ENCODE measurements at regions not wholly inside any gene's neighbourhood (a gene's known extent, or its start where the extent isn't known, plus 50 kb on each side); places are given as distances from the start of the nearest gene placed in this dataset.

DNA sequence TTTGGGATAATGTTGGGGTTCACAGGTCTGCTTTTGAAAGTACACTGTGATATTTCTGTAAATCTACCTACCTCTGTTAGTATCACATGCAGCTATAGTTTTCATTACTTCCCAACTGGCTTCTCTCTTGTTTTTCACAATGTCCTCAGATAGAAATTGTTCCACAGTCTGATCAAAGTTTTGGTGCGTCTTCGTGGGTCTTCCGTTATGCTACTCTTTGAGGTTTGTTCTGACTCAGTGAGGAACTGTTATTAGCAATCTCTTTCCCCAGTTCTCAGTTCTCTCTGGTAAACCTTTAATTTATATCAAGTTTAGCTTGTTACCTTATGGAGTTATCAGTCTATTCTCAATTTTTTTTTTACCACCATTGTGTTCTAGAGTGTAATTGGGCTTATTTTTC, 2061.2 kb upstream of the CDH9 start:
- DNase-seq (ENCODE audit: low read depth in 2 of 2), result no peak

- DNase-seq (ENCODE audit: low read depth in 2 of 2), result no peak
Measured at GRCh38 chr5:29089591-29090130, 2051.3 kb upstream of the CDH9 start.

DNA sequence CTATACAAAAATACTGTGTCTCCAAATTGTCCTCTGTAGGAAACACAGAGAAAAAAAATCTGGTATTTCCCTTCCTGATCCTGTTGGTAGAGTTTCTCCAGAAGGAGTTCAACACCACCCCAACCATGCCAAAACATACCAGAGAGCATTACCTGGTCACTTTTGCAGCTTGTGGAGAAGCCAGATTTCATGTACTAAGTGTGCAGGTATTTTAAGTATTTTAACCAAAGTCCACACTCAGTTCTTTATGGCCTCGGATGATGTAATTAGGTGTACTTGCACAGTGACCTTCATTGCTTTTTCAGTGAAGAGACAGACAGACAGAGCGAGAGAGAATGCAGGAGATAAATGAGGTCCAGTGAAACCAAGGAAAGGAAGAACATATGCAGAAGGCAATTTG, 2046.8 kb upstream of the CDH9 start:
- no peak for DNase-seq (ENCODE audit: low read depth in 2 of 2)

GRCh38 chr5:29079771-29080170, 2041.4 kb upstream of the CDH9 start:
- DNase-seq (ENCODE audit: low read depth in 2 of 2), result no peak

DNA sequence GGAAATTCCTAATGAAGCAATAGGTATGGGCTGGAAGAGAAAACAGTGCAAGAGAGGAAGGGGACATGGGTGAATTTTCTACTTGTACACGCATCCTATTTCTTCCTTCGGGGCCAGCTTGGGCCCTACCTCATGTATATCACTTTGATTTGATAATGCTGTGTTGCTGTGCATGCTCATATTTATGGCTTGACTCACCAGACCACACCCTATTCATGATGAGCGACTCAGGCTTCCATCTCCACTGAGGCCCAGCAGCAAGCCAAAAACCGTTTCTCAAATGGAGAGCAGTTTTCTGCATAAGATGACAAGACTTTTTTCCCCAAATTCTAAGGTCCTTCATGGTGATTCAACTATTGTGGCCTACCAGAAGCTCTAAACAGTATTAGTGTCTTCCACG, 2039.1 kb upstream of the CDH9 start:
- DNase-seq (ENCODE audit: low read depth in 2 of 2), result no peak

DNA sequence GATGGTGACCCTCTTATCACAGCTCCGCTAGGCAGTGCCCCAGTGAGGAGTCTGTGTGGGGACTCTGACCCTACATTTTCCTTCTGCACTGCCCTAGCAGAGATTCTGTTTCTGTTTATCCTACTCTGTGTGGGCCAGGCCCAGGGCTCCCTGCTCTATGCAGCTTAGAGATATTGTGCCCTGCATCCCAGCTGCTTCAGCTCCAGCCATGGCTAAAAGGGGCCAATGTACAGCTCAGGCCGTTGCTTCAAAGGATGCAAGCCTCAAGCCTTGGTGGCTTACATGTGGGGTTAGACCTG, 2030.7 kb upstream of the CDH9 start:
- no peak for DNase-seq (ENCODE audit: low read depth in 2 of 2)

GRCh38 chr5:29061381-29061780, 2023.0 kb upstream of the CDH9 start:
- DNase-seq (ENCODE audit: low read depth in 2 of 2), result no peak

- DNase-seq (ENCODE audit: low read depth in 2 of 2), result no peak
Measured at GRCh38 chr5:29054694-29055093, 2016.3 kb upstream of the CDH9 start.

DNA sequence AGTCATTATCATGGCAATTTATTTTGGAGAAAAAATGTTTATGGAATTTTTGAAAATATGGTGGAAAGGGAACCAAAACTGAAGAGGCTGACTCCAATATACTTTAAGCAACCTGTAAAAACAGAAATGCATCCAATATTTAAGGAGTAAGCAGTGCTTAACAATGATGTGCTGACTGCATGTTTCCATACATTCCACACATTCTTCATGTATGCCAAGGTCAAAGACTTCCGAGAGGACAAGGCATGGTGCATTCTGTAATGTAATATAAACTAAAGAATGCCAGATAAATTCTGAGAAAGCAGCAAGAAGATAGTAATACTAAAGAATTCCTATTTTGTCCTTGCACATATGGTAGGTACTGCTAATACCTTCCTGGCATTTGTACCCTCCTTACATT, 2015.9 kb upstream of the CDH9 start:
- no peak for DNase-seq (ENCODE audit: low read depth in 2 of 2)

- DNase-seq (ENCODE audit: low read depth in 2 of 2), result no peak
Measured at GRCh38 chr5:29051509-29051908, 2013.1 kb upstream of the CDH9 start.

GRCh38 chr5:29042152-29042551, 2003.8 kb upstream of the CDH9 start:
- DNase-seq (ENCODE audit: low read depth in 2 of 2), result no peak

GRCh38 chr5:29040404-29040803, 2002.0 kb upstream of the CDH9 start:
- no peak for DNase-seq (ENCODE audit: low read depth in 2 of 2)

- DNase-seq (ENCODE audit: low read depth in 2 of 2), result no peak
Measured at GRCh38 chr5:29039994-29040393, 2001.6 kb upstream of the CDH9 start.

DNA sequence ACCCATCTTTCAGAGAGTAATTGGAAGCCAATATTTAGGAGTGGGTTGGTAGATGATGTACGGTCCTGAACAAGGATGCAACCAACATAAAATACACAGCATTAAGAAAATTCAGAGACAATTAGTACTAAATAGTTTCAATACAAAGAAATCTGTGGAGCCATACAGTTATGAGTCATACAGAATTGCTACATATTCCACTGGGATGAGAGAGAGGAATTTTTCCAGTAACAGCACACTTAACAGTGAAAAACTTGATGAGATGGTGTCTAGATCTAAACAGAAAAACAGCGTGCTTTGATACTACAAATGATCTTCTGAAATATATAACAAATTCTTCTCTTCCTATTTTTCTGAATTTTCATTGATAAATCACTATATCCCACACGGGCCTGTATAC, 1999.3 kb upstream of the CDH9 start:
- no peak for DNase-seq (ENCODE audit: low read depth in 2 of 2)

GRCh38 chr5:29024052-29024451, 1985.7 kb upstream of the CDH9 start:
- DNase-seq (ENCODE audit: low read depth in 2 of 2), result no peak

GRCh38 chr5:29023541-29023940, 1985.2 kb upstream of the CDH9 start:
- no peak for DNase-seq (ENCODE audit: low read depth in 2 of 2)

DNA sequence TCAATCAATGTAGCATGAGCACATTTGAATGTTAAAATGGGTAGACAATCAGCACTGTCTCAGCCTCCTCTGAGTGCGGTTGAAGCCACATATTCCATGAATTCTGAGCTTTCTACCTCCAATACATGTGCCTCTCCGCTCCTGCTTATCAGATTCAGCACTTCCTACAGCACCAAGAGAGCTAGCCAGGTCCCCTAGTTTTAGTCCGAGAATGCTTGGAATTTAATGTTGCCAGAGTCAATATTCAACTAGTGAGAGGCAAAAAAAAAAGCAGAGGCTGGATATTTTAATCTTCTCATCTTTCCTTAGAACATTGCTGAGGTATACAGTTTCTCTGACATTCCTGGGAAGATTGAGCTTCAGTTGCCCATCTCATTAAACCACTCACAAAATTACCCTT, 1979.1 kb upstream of the CDH9 start:
- DNase-seq (ENCODE audit: low read depth in 2 of 2), result no peak

DNA sequence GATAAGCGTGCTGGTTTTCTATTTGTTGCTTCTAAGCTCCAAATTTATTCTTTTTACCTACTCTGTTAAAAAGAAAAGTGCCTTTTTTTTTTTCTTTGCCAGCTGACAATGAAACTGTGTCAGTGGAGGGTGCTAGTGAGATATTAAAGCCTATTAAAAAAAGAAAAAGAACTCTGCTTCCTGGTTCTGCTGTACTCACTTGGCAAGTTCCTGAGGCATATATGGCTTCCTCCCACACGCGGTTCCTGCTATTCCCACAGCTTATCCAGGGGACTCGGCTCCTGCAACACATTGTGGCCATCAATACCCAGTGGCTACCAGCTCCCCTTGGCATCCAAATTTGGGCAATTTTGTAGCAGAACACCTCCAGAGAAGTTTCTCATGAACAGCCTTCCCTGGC, 1977.7 kb upstream of the CDH9 start:
- DNase-seq (ENCODE audit: low read depth in 2 of 2), result no peak

DNA sequence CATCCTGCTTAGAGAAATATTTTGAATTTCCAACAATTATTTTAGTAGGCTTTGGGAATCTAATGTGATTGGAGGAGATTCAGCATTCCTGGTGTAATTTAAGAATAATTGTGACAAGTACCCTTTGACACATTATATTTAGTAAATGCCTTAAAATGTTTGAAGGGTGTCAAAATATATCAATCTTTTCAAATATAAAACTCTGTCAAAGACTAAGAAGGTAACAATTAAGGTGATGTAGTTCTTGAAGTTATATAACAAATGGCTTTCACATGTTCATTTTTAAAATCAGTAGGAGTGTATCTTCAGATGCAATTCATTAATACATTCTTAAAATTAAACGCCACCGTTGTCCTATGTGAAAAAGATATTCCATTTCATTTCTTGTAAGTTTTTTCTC, 1977.1 kb upstream of the CDH9 start:
- DNase-seq (ENCODE audit: low read depth in 2 of 2), result no peak

- DNase-seq (ENCODE audit: low read depth in 2 of 2), result peak in 1 of 2 donors; percentile 12
Measured at GRCh38 chr5:29005386-29005785, 1967.0 kb upstream of the CDH9 start.

DNA sequence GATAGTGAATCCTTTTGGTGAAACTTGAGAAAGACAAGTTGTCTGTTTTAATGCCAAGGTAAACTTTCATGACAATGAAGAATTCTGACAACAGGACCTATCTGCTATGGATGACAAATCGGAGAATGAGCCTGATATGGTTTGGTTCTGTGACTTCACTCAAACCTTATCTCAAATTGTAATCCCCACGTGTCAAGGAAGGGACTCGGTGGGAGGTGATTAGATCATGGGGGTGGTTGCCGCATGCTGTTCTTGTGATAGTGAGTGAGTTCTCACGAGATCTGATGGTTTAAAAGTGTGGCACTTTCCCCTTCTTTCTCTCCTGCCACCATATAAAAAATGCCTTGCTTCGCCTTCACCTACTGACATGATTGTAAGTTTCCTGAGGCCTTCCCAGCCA, 1964.1 kb upstream of the CDH9 start:
- no peak for DNase-seq (ENCODE audit: low read depth in 2 of 2)

DNA sequence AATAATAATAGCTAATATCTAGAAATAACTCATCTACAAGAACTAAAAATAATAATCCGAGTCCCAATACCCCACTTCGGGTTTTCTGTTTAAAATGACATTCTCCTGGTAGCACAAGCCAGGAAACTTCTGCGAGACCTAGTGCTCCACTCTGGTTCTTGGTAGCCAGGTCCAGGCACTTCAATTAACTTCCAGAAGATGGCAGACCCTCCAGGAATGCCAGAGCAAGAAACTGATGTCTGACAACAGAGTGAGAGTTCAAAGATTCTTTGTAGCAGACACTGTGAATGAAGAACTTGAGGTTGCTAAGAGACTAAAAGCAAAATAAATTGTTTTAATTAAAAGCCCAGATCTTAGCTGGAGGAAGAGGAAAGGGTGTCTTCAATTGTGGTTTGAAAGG, 1963.3 kb upstream of the CDH9 start:
- no peak for DNase-seq (ENCODE audit: low read depth in 2 of 2)

- no peak for DNase-seq (ENCODE audit: low read depth in 2 of 2)
Measured at GRCh38 chr5:28984639-28985038, 1946.3 kb upstream of the CDH9 start.

GRCh38 chr5:28975508-28975907, 1937.1 kb upstream of the CDH9 start:
- no peak for DNase-seq (ENCODE audit: low read depth in 2 of 2)

GRCh38 chr5:28967848-28968247, 1929.5 kb upstream of the CDH9 start:
- DNase-seq (ENCODE audit: low read depth in 2 of 2), result no peak
